Hepatocyte (in vitro differentiated cells): ENCODE measurements at regions not wholly inside any gene's neighbourhood (a gene's known extent, or its start where the extent isn't known, plus 50 kb on each side); places are given as distances from the start of the nearest gene placed in this dataset.

Source experiments
- DNase-seq: peaks from one replicate; pipeline ENCODE4 v3.0.0-alpha.2; 2016; ENCODE audit warnings: low spot score
- H2AFZ ChIP-seq: fragments of 200-600 bp; sonication (generic); 2 replicates; pipeline ENCODE4 v1.6.0; 2016; ENCODE audit warnings: antibody characterized with exemption, mild to moderate bottlenecking
- H3K27ac ChIP-seq: fragments of 200-600 bp; sonication (generic); 2 replicates; pipeline ENCODE4 v1.5.1; 2016; ENCODE audit warnings: mild to moderate bottlenecking
- H3K27me3 ChIP-seq: fragments of 200-600 bp; sonication (generic); 2 replicates; pipeline ENCODE4 v1.6.1; 2016
- H3K36me3 ChIP-seq: fragments of 200-600 bp; sonication (generic); replicated peaks from 2 replicates; pipeline ENCODE4 v1.5.1; 2016; ENCODE audit warnings: low read depth; ENCODE audit not compliant: insufficient read depth
- H3K4me1 ChIP-seq: fragments of 200-600 bp; sonication (generic); 2 replicates; pipeline ENCODE4 v1.5.1; 2016; ENCODE audit warnings: mild to moderate bottlenecking, moderate library complexity; ENCODE audit not compliant: insufficient read depth
- H3K4me2 ChIP-seq: fragments of 200-600 bp; sonication (generic); 2 replicates; pipeline ENCODE4 v1.6.0; 2016
- H3K4me3 ChIP-seq: fragments of 200-600 bp; sonication (generic); 2 replicates; pipeline ENCODE4 v1.5.1; 2016; ENCODE audit warnings: mild to moderate bottlenecking
- H3K79me2 ChIP-seq: fragments of 200-600 bp; sonication (generic); 2 replicates; pipeline ENCODE4 v1.6.0; 2017; ENCODE audit warnings: mild to moderate bottlenecking
- H3K9me2 ChIP-seq: fragments of 200-600 bp; sonication (generic); replicated peaks from 2 replicates; pipeline ENCODE4 v1.6.0; 2017; ENCODE audit warnings: mild to moderate bottlenecking; ENCODE audit not compliant: insufficient read depth
- H3K9me3 ChIP-seq: fragments of 200-600 bp; sonication (generic); 2 replicates; pipeline ENCODE4 v1.5.1; 2016; ENCODE audit warnings: low read depth, mild to moderate bottlenecking
- H4K20me1 ChIP-seq: fragments of 200-600 bp; sonication (generic); 2 replicates; pipeline ENCODE4 v1.6.0; 2016; ENCODE audit warnings: mild to moderate bottlenecking; ENCODE audit not compliant: insufficient read depth, poor library complexity, severe bottlenecking
- CTCF ChIP-seq: fragments of 200-600 bp; sonication (generic); IDR thresholded peaks from 2 replicates; pipeline ENCODE4 v1.5.1; 2016; ENCODE audit warnings: antibody characterized with exemption, mild to moderate bottlenecking; ENCODE audit not compliant: poor library complexity
- EZH2 ChIP-seq: fragments of 200-600 bp; sonication (generic); IDR thresholded peaks from 2 replicates; pipeline ENCODE4 v1.6.1; 2016; ENCODE audit warnings: antibody characterized with exemption, mild to moderate bottlenecking, borderline replicate concordance
- EZH2phosphoT487 ChIP-seq: fragments of 200-600 bp; sonication (generic); IDR thresholded peaks from one replicate; pipeline ENCODE4 v1.6.1; 2018; ENCODE audit warnings: antibody characterized with exemption, mild to moderate bottlenecking, low read depth, moderate library complexity; ENCODE audit not compliant: unreplicated experiment, severe bottlenecking
- WGBS: methylation state at CpG from one replicate; pipeline ENCODE4 v1.1.6; 2016; ENCODE audit warnings: low lambda C conversion rate; ENCODE audit errors: missing lambda C conversion rate; 5-methylcytosine and 5-hydroxymethylcytosine counted together

- DNase-seq: no peak
- TF ChIP-seq CTCF (no peak), EZH2phosphoT487 (no peak), EZH2 (no peak)
- Histone ChIP-seq H2AFZ (no peak overlapping the region), H3K27me3 (peaks cover 16% of the 10 kb centered on the region), H3K36me3 (no peaks in the 10 kb centered on the region), H3K9me3 (no peaks in the 10 kb centered on the region), H4K20me1 (no peaks in the 10 kb centered on the region), H3K27ac (no peak overlapping the region), H3K9me2 (no peaks in the 10 kb centered on the region), H3K79me2 (no peaks in the 10 kb centered on the region), H3K4me2 (no peak overlapping the region), H3K4me3 (no peak overlapping the region), H3K4me1 (peaks cover 11% of the 10 kb centered on the region)
- 94% methylated on average over 6 of the region's 6 CpGs for WGBS
These were observed 72.9 kb downstream of the RPLP1 start for GRCh38 chr15:69525543-69525942.

GRCh38 chr15:69526081-69527061 lies 73.8 kb downstream of the RPLP1 start:
- Histone ChIP-seq H3K4me1 (peaks cover 16% of the 10 kb centered on the region), H3K27ac (no peak overlapping the region), H3K9me2 (no peaks in the 10 kb centered on the region), H3K4me3 (no peak overlapping the region), H3K36me3 (no peaks in the 10 kb centered on the region), H3K27me3 (peaks cover 9% of the 10 kb centered on the region), H3K9me3 (no peaks in the 10 kb centered on the region), H3K4me2 (no peak overlapping the region), H4K20me1 (no peaks in the 10 kb centered on the region), H2AFZ (no peak overlapping the region), H3K79me2 (no peaks in the 10 kb centered on the region)
- TF ChIP-seq CTCF (no peak), EZH2 (no peak)
- no peak for DNase-seq
- WGBS: 72% methylated on average over 17 of the region's 17 CpGs

- H3K9me3 ChIP-seq: no peaks in the 10 kb centered on the region
- TF ChIP-seq EZH2 (no peak), EZH2phosphoT487 (no peak)
- H3K4me2 ChIP-seq: no peak overlapping the region
- DNase-seq: no peak
- H3K27me3 ChIP-seq: peaks cover 9% of the 10 kb centered on the region
- no peaks in the 10 kb centered on the region for H4K20me1 ChIP-seq
- no peak overlapping the region for H3K4me3 ChIP-seq
- WGBS: 93% methylated on average over 5 of the region's 5 CpGs
- H3K27ac ChIP-seq: no peak overlapping the region
- H3K36me3 ChIP-seq: no peaks in the 10 kb centered on the region
- no peaks in the 10 kb centered on the region for H3K79me2 ChIP-seq
- peaks cover 14% of the 10 kb centered on the region for H3K4me1 ChIP-seq
- H3K9me2 ChIP-seq: no peaks in the 10 kb centered on the region
- no peak overlapping the region for H2AFZ ChIP-seq
These were observed 76.5 kb downstream of the RPLP1 start for GRCh38 chr15:69529141-69529540.

DNA sequence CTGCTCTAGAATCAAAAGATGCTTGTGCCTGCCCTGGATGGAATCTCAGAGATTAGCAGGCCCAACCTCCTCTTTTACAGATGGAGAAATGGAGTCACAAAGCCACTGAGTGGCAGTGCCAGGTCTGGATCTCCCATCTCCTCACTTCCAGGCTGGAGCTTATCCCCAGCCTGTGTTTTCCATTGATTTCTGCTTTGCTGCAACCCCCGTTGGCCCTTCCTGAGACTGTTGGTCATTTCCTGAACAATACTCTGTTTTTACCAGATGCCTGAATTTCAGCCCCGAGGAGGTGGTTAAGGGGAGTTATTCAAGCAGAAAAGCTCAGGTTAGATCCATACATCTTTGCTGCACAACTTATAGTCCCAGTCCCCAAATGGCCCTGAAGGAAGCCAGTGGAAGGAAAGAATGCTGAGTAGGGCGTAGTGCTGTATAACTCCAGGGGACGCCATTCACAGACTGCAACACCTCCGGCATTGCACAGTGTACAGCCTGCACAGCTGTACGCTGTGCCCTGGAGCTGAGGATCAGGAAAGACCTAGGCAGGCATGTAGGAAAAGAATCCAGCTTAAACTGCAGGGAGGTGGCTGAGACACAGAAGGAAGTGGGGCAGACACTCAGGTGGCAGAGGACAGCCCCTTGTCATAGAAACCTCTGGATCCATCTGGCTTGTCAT lies 77.5 kb downstream of the RPLP1 start:
- H3K4me1 ChIP-seq: peaks cover 10% of the 10 kb centered on the region
- H3K4me2 ChIP-seq: no peak overlapping the region
- no peak for DNase-seq
- WGBS: 73% methylated on average over 6 of the region's 6 CpGs
- no peak for TF ChIP-seq EZH2
- TF ChIP-seq CTCF: no peak
- TF ChIP-seq EZH2phosphoT487: no peak
- no peaks in the 10 kb centered on the region for H4K20me1 ChIP-seq
- H3K36me3 ChIP-seq: no peaks in the 10 kb centered on the region
- no peaks in the 10 kb centered on the region for H3K9me3 ChIP-seq
- H3K27me3 ChIP-seq: peaks cover 9% of the 10 kb centered on the region
- H3K27ac ChIP-seq: no peak overlapping the region
- no peak overlapping the region for H3K4me3 ChIP-seq
- no peak overlapping the region for H2AFZ ChIP-seq
- H3K9me2 ChIP-seq: no peaks in the 10 kb centered on the region
- H3K79me2 ChIP-seq: no peaks in the 10 kb centered on the region
